ENCODE measurements at regions not wholly inside any gene's neighbourhood (a gene's known extent, or its start where the extent isn't known, plus 50 kb on each side); places are given as distances from the start of the nearest gene placed in this dataset.
"Not testable (repeated sequence)": the region's sequence is repeated elsewhere in the genome, so short reads cannot be mapped to it uniquely, and the experiment has no call there.

DNA sequence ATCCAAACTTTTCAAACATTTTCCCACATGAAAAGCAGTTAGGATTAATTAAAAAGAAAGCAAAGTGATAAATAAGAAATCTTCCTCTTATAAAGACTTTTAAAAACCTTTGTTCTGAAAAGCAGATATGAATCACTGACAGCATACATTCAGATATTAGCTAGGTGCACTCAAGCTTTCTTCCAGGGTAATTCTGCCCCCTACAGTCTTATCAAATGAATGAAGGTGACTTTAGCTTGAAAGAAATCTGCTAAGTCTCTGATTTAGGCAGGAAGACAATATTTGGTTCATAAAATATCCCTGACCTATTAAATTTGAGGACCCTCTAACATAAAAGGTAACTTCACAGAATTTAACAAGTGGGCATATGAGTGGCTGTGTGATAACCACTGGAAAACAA is 209.1 kb upstream of the FAM47A start:
- Mint-ChIP-seq H3K4me3 (no peak overlapping the region), H3K36me3 (ENCODE audit: low read depth) (peaks cover 17% of the 10 kb centered on the region), H3K27ac (no peak overlapping the region), H3K4me1 (peaks cover 48% of the 10 kb centered on the region), H3K27me3 (ENCODE audit: low read depth, poor library complexity) (no peaks in the 10 kb centered on the region), H3K9me3 (peaks cover 33% of the 10 kb centered on the region)
- DNase-seq, result no peak
- peak; percentile 15 for TF ChIP-seq CTCF (IDR thresholded peaks at IDR 0.05)

DNA sequence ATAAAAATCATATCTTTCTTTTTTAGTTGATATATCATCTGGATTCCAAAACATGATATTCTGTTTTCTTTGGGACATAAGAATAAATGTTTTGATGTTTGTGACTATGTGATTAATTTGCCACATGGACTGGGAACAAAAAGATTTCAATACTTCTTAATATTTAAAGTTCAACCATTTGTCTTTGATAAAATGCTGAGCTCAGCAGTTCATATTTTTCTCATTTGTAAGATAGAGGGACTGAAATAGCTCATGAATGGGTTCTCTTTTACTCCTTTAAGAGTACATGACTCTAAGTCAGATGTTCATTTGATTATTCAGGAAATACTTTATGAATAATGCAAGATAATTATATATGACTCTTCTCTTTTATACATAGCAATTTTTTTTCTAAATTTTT is 205.9 kb upstream of the FAM47A start:
- Mint-ChIP-seq H3K36me3 (ENCODE audit: low read depth) (peaks cover 8% of the 10 kb centered on the region), H3K9me3 (peaks cover 20% of the 10 kb centered on the region), H3K27me3 (ENCODE audit: low read depth, poor library complexity) (no peaks in the 10 kb centered on the region), H3K4me1 (peaks cover 43% of the 10 kb centered on the region), H3K4me3 (no peak overlapping the region), H3K27ac (no peak overlapping the region)
- no peak for TF ChIP-seq CTCF (IDR thresholded peaks at IDR 0.05)
- DNase-seq, result no peak

DNA sequence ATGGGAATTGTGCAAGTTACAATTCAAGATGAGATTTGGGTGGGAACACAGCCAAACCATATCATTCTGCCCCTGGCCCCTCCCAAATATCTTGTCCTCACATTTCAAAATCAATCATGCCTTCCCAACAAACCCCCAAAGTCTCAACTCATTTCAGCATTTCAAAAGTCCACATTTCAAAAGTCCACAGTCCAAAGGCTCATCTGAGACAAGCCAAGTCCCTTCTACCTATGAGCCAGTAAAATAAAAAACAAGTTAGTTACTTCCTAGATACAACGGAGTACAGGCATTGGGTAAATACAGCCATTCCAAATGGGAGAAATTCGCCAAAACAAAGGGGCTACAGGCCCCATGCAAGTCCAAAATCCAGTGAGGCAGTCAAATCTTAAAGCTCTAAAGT is 203.3 kb upstream of the FAM47A start:
- not testable (repeated sequence) for H3K27me3 Mint-ChIP-seq (ENCODE audit: low read depth, poor library complexity); H3K36me3 Mint-ChIP-seq (ENCODE audit: low read depth); H3K27ac Mint-ChIP-seq; DNase-seq; H3K4me3 Mint-ChIP-seq
- peaks cover 16% of the 10 kb centered on the region for H3K4me1 Mint-ChIP-seq
- peaks cover 20% of the 10 kb centered on the region for H3K9me3 Mint-ChIP-seq

DNA sequence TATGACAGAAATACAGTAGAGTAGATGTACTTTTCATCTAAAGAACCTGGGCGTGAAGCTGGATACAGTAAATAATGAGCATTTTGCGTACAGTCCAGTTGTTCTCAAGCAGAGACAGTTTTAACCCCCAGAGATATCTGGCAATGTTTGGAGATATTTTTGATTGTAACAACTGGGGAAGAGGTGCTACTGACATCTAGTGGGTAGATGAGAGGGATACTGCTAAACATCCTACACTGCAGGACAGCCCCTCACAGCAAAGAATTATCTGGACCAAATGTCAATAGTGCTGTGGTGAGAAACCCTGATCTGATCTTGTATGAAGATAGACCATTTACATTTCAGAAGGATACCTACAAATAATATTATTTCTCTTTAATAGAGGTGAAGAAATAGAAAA is 200.2 kb upstream of the FAM47A start:
- H3K36me3 Mint-ChIP-seq (ENCODE audit: low read depth), result peaks cover 8% of the 10 kb centered on the region

GRCh38 chrX:34325460-34325859 is 193.3 kb upstream of the FAM47A start:
- Mint-ChIP-seq H3K27me3 (ENCODE audit: low read depth, poor library complexity) (no peaks in the 10 kb centered on the region), H3K4me1 (peaks cover 11% of the 10 kb centered on the region), H3K27ac (no peak overlapping the region), H3K36me3 (ENCODE audit: low read depth) (no peaks in the 10 kb centered on the region), H3K4me3 (no peak overlapping the region), H3K9me3 (peaks cover 3% of the 10 kb centered on the region)
- no peak for TF ChIP-seq CTCF (IDR thresholded peaks at IDR 0.05)
- no peak for DNase-seq

More for the DNA sequence above, 200.2 kb upstream of the FAM47A start:
- TF ChIP-seq CTCF (IDR thresholded peaks at IDR 0.05), result peak; percentile 51
- Mint-ChIP-seq H3K4me3 (no peak overlapping the region), H3K4me1 (no peaks in the 10 kb centered on the region), H3K27ac (no peak overlapping the region), H3K27me3 (ENCODE audit: low read depth, poor library complexity) (no peaks in the 10 kb centered on the region), H3K9me3 (peaks cover 16% of the 10 kb centered on the region)
- no peak for DNase-seq

GRCh38 chrX:34320424-34320823 is 188.3 kb upstream of the FAM47A start:
- not testable (repeated sequence) for H3K27me3 Mint-ChIP-seq (ENCODE audit: low read depth, poor library complexity); H3K4me3 Mint-ChIP-seq; DNase-seq; H3K27ac Mint-ChIP-seq; H3K36me3 Mint-ChIP-seq (ENCODE audit: low read depth); H3K4me1 Mint-ChIP-seq; H3K9me3 Mint-ChIP-seq

GRCh38 chrX:34300871-34301270 is 168.8 kb upstream of the FAM47A start:
- Mint-ChIP-seq H3K27me3 (ENCODE audit: low read depth, poor library complexity) (peaks cover 3% of the 10 kb centered on the region), H3K4me3 (no peak overlapping the region), H3K27ac (no peak overlapping the region), H3K9me3 (peaks cover 5% of the 10 kb centered on the region), H3K36me3 (ENCODE audit: low read depth) (no peaks in the 10 kb centered on the region), H3K4me1 (peaks cover 21% of the 10 kb centered on the region)
- TF ChIP-seq CTCF (IDR thresholded peaks at IDR 0.05), result peak; percentile 88
- peak; percentile 53 for DNase-seq
